HepG2 (cell line): ENCODE measurements at regions not wholly inside any gene's neighbourhood (a gene's known extent, or its start where the extent isn't known, plus 50 kb on each side); places are given as distances from the start of the nearest gene placed in this dataset.

Experiments used
- ATAC-seq: fragments of 200-7000 bp; cut with Tn5 transposase; 3 replicates; pipeline ENCODE4 v1.9.1; 2020; ENCODE audit warnings: mild to moderate bottlenecking, moderate library complexity
- BruUV-seq: library from RNA; stranded (reverse); fragments of 400-500 nt; replicated peaks from 2 replicates; lab custom pipeline; 2021; lab: Mats Ljungman, UMichigan
- CTCF ChIA-PET: fragments of 300-600 bp; formaldehyde crosslinking; extraction: SDS; loops from one replicate; lab custom pipeline; 2021; ENCODE audit warnings: low total read pairs, inconsistent platforms, low intra/inter-chr PET ratio; lab: Yijun Ruan, JAX
- POLR2A ChIA-PET: fragments of 350-600 bp; sonication (Branson Sonifier 250); formaldehyde crosslinking; loops from one replicate; lab custom pipeline; 2020; ENCODE audit warnings: antibody characterized with exemption, inconsistent platforms; lab: Yijun Ruan, JAX
- DNase-seq: peaks from one replicate; pipeline ENCODE4 v3.0.0-alpha.2; 2015; ENCODE audit warnings: low spot score
- FAIRE-seq: peaks from 3 replicates; lab custom pipeline; 2011; peaks lifted over from hg19 to GRCh38; lab: Jason Lieb, UNC
- H2AFZ ChIP-seq: one replicate; pipeline ENCODE4 v1.6.1; 2011; ENCODE audit warnings: low read length, inconsistent platforms
- H3K27ac ChIP-seq: fragments of 300-600 bp; 3 replicates; pipeline ENCODE4 v1.8.0; 2011; ENCODE audit warnings: mixed run types, mild to moderate bottlenecking, mixed read lengths, low read length, inconsistent platforms; ENCODE audit not compliant: insufficient read depth; ENCODE audit errors: extremely low read length
- H3K27me3 ChIP-seq, 2 experiments: fragments of 200-600 bp in 1 of 2; 2 replicates in 1 of 2; 3 replicates in 1 of 2; pipeline versions ENCODE4 v1.6.0 to v1.8.0; 2011; ENCODE audit warnings: low read length in 2 of 2, mild to moderate bottlenecking in 2 of 2, moderate library complexity in 2 of 2, inconsistent platforms in 1 of 2; ENCODE audit not compliant: insufficient read depth in 2 of 2, control insufficient read depth in 1 of 2
- H3K36me3 ChIP-seq, 2 experiments: fragments of 200-600 bp in 1 of 2; replicated peaks in 1 of 2; 2 replicates in 1 of 2; 3 replicates in 1 of 2; pipeline versions ENCODE4 v1.5.1 to v1.8.0; 2011; ENCODE audit warnings: low read length in 2 of 2, inconsistent platforms in 1 of 2; ENCODE audit not compliant: insufficient read depth in 2 of 2, control insufficient read depth in 1 of 2
- H3K4me1 ChIP-seq: 2 replicates; pipeline ENCODE4 v1.5.1; 2012; ENCODE audit warnings: low read length, inconsistent platforms; ENCODE audit not compliant: insufficient read depth
- H3K4me2 ChIP-seq: 2 replicates; pipeline ENCODE4 v1.6.0; 2011; ENCODE audit warnings: low read depth, low read length, inconsistent platforms
- H3K4me3 ChIP-seq, 3 experiments: fragments of 200-600 bp in 1 of 3; sonication (generic), shearing (Covaris generic) in 1 of 3; replicated peaks in 1 of 3; 2 replicates each; pipeline ENCODE4 v1.5.1; 2011 to 2016; ENCODE audit warnings: low read length in 3 of 3, inconsistent platforms in 2 of 3, low read depth in 2 of 3, mild to moderate bottlenecking in 2 of 3, control low read depth in 1 of 3, mixed read lengths in 1 of 3; ENCODE audit not compliant: insufficient read depth in 1 of 3
- H3K79me2 ChIP-seq: one replicate; pipeline ENCODE4 v1.6.1; 2011; ENCODE audit warnings: low read length, inconsistent platforms; ENCODE audit not compliant: insufficient read depth
- H3K9ac ChIP-seq: 2 replicates; pipeline ENCODE4 v1.6.0; 2011; ENCODE audit warnings: mild to moderate bottlenecking, low read depth, low read length, inconsistent platforms; ENCODE audit not compliant: insufficient read depth
- H3K9me3 ChIP-seq: 2 replicates; pipeline ENCODE4 v1.5.1; 2012; ENCODE audit warnings: mild to moderate bottlenecking, low read length
- H4K20me1 ChIP-seq: 2 replicates; pipeline ENCODE4 v1.6.0; 2011; ENCODE audit warnings: inconsistent platforms, mild to moderate bottlenecking, low read length, moderate library complexity; ENCODE audit not compliant: insufficient read depth
- ADNP ChIP-seq: sonication (generic); formaldehyde crosslinking; IDR thresholded peaks from 2 replicates; pipeline ENCODE4 v1.4.0; 2020; ENCODE audit warnings: missing genetic modification reagents
- CREB1 ChIP-seq, 2 experiments: fragments of 450-650 bp in 1 of 2; IDR thresholded peaks; 2 replicates each; pipeline ENCODE4 v1.6.1; 2016 to 2017; ENCODE audit warnings: control low read depth in 1 of 2, mild to moderate bottlenecking in 1 of 2, missing compliant biosample characterization in 1 of 2, missing genetic modification characterization in 1 of 2
- FOSL2 ChIP-seq: sonication (generic); formaldehyde crosslinking; IDR thresholded peaks from 2 replicates; pipeline ENCODE4 v1.4.0; 2020; ENCODE audit warnings: missing genetic modification reagents
- HNF4A ChIP-seq: sonication (generic); formaldehyde crosslinking; IDR thresholded peaks from 2 replicates; pipeline ENCODE4 v1.4.0; 2020; ENCODE audit warnings: missing genetic modification reagents
- HNF4G ChIP-seq, 2 experiments: sonication (generic) in 1 of 2; formaldehyde crosslinking in 1 of 2; IDR thresholded peaks; 2 replicates each; pipeline versions ENCODE4 v1.4.0 to v1.6.1; 2011 to 2020; ENCODE audit warnings: borderline replicate concordance in 2 of 2, low read depth in 2 of 2, mild to moderate bottlenecking in 2 of 2, low read length in 1 of 2, missing genetic modification reagents in 1 of 2, moderate library complexity in 1 of 2
- HNRNPUL1 ChIP-seq: fragments of 200-400 bp; formaldehyde crosslinking; IDR thresholded peaks from 2 replicates; pipeline ENCODE4 v1.6.1; 2017; ENCODE audit warnings: low read depth, mild to moderate bottlenecking, low read length, moderate library complexity
- PHF21A ChIP-seq: sonication (generic); formaldehyde crosslinking; IDR thresholded peaks from 2 replicates; pipeline ENCODE4 v1.5.0; 2020; ENCODE audit warnings: mild to moderate bottlenecking, missing genetic modification reagents
- SMARCE1 ChIP-seq: fragments of 450-650 bp; IDR thresholded peaks from 2 replicates; pipeline ENCODE4 v1.6.1; 2017; ENCODE audit warnings: borderline replicate concordance
- SP140L ChIP-seq: sonication (generic); formaldehyde crosslinking; IDR thresholded peaks from 2 replicates; pipeline ENCODE4 v1.4.0; 2020; ENCODE audit warnings: missing genetic modification reagents, borderline replicate concordance
- ZBTB37 ChIP-seq: sonication (generic); formaldehyde crosslinking; IDR thresholded peaks from 2 replicates; pipeline ENCODE4 v1.4.0; 2020; ENCODE audit warnings: mild to moderate bottlenecking, missing genetic modification reagents
- ZHX2 ChIP-seq, 2 experiments: sonication (generic) in 1 of 2; formaldehyde crosslinking in 1 of 2; IDR thresholded peaks; 2 replicates each; pipeline versions ENCODE4 v1.6.1 to v1.9.0; 2014 to 2022; ENCODE audit warnings: antibody characterized with exemption in 1 of 2, borderline replicate concordance in 1 of 2, inconsistent platforms in 1 of 2, low read depth in 1 of 2, missing genetic modification reagents in 1 of 2
- ZNF567 ChIP-seq: sonication (generic); formaldehyde crosslinking; IDR thresholded peaks from 2 replicates; pipeline ENCODE4 v1.8.1; 2023; ENCODE audit warnings: mild to moderate bottlenecking, missing genetic modification reagents, borderline replicate concordance
- WGBS: methylation state at CpG from one replicate; pipeline ENCODE4 v1.1.6; 2017; ENCODE audit warnings: low lambda C conversion rate; 5-methylcytosine and 5-hydroxymethylcytosine counted together
- in situ Hi-C: cut with HindIII; loops from 2 replicates; pipeline ENCODE4 v1.10.0; 2017; ENCODE audit warnings: low pct_unique_long_range_greater_than_20kb; ENCODE audit not compliant: extremely low pct_ligation_motif_present
- intact Hi-C: fragments of 100-400 bp; cut with micrococcal nuclease; formaldehyde crosslinking; loops from one replicate; pipeline ENCODE4 v1.10.0; 2022; ENCODE audit not compliant: unreplicated experiment

- TF ChIP-seq HNF4G (IDR thresholded peaks at IDR 0.05; ENCODE audit: borderline replicate concordance, low read depth, low read length) = no peak
- no peak for TF ChIP-seq HNF4G (CRISPR knock-in tag; IDR thresholded peaks at IDR 0.05; ENCODE audit: borderline replicate concordance, low read depth)
These were observed 67.5 kb upstream of the THY1 start (continued) for GRCh38 chr11:119490253-119491006.

GRCh38 chr11:119489087-119489486 lies 66.1 kb upstream of the THY1 start:
- intact Hi-C loops (loop anchor here (10.0 kb wide), 1 partner anchor 176 kb away; no protein-coding TSS in a partner anchor), in situ Hi-C loops (loop anchor here (10.0 kb wide), 1 partner anchor 616 kb away; no protein-coding TSS in a partner anchor)
- H3K27ac ChIP-seq = no peak overlapping the region
- ChIA-PET CTCF (no interaction called here), POLR2A (no interaction called here)
- no peak overlapping the region for H3K4me2 ChIP-seq
- no TSS peak for BruUV-seq
- H3K9ac ChIP-seq = no peak overlapping the region
- H4K20me1 ChIP-seq = no peaks in the 10 kb centered on the region
- no peaks in the 10 kb centered on the region for H3K36me3 ChIP-seq
- no peak overlapping the region for H3K4me3 ChIP-seq
- H3K79me2 ChIP-seq = no peaks in the 10 kb centered on the region
- ATAC-seq (no peak), FAIRE-seq (no peak), DNase-seq (no peak)
- H2AFZ ChIP-seq = no peak overlapping the region
- H3K27me3 ChIP-seq = peaks cover 0 to 4% of the 10 kb centered on the region in 2 experiments; a peak in 1 of 5 replicates
- WGBS = 16% methylated on average over 3 of the region's 3 CpGs
- no peaks in the 10 kb centered on the region for H3K4me1 ChIP-seq
- H3K9me3 ChIP-seq = no peaks in the 10 kb centered on the region
- no peak for TF ChIP-seq ZBTB37 (CRISPR knock-in tag)
- no peak for TF ChIP-seq PHF21A (CRISPR knock-in tag)
- no peak for TF ChIP-seq ADNP
- no peak for TF ChIP-seq HNF4A
- no peak for TF ChIP-seq SP140L (CRISPR knock-in tag)
- no peak for TF ChIP-seq ZHX2 (IDR thresholded peaks at IDR 0.05; ENCODE audit: low read depth)
- TF ChIP-seq ZHX2 (CRISPR knock-in tag; IDR thresholded peaks at IDR 0.05; ENCODE audit: borderline replicate concordance) = no peak
- no peak for TF ChIP-seq ZNF567 (CRISPR knock-in tag)
- TF ChIP-seq FOSL2 (CRISPR knock-in tag) = no peak
- TF ChIP-seq HNRNPUL1 = no peak
- TF ChIP-seq SMARCE1 = no peak
- no peak for TF ChIP-seq CREB1 (IDR thresholded peaks at IDR 0.05)
- TF ChIP-seq CREB1 (CRISPR knock-in tag; IDR thresholded peaks at IDR 0.05) = no peak
